HCT116 (cell line): ENCODE measurements at regions not wholly inside any gene's neighbourhood (a gene's known extent, or its start where the extent isn't known, plus 50 kb on each side); places are given as distances from the start of the nearest gene placed in this dataset.

Source experiments
- ATAC-seq: fragments of 200-7000 bp; cut with Tn5 transposase; 2 replicates; pipeline ENCODE4 v1.9.1; 2020; ENCODE audit warnings: mild to moderate bottlenecking, moderate library complexity
- BruUV-seq: library from RNA; stranded (reverse); fragments of 400-500 nt; replicated peaks from 2 replicates; lab custom pipeline; 2021; lab: Mats Ljungman, UMichigan
- CTCF ChIA-PET: fragments of 300-600 bp; sonication (Branson Sonifier 250); formaldehyde crosslinking; loops from one replicate; lab custom pipeline; 2021; ENCODE audit warnings: antibody characterized with exemption; lab: Charles Lee
- POLR2A ChIA-PET: fragments of 300-600, 350-600 bp; sonication (Branson Sonifier 250); formaldehyde crosslinking; loops from one replicate; lab custom pipeline; 2021; ENCODE audit warnings: antibody characterized with exemption; lab: Charles Lee
- RAD21 ChIA-PET, 2 experiments: fragments of 300-600 bp; sonication (Branson Sonifier 250); formaldehyde crosslinking; loops; one replicate each; lab custom pipeline; 2023; ENCODE audit warnings: low total read pairs in 2 of 2; ENCODE audit not compliant: uncharacterized antibody in 2 of 2, unreplicated experiment in 2 of 2, low non-redundant PET in 1 of 2; lab: Charles Lee
- DNase-seq: peaks from one replicate; pipeline ENCODE4 v3.0.0-alpha.2; 2010; ENCODE audit warnings: low read depth, low spot score
- H2AFZ ChIP-seq: fragments of 200-600 bp; shearing (Covaris generic), sonication (generic); 2 replicates; pipeline ENCODE4 v1.6.1; 2017; ENCODE audit warnings: low read depth, mixed run types, mixed read lengths, antibody characterized with exemption, low read length; ENCODE audit not compliant: poor library complexity, severe bottlenecking
- H3K27ac ChIP-seq: 2 replicates; pipeline ENCODE4 v1.5.1; 2012; ENCODE audit warnings: low read depth, low read length
- H3K27me3 ChIP-seq: fragments of 200-600 bp; sonication (generic); 2 replicates; pipeline ENCODE4 v1.6.1; 2016; ENCODE audit warnings: mixed run types, low read length, mixed read lengths; ENCODE audit not compliant: insufficient read depth
- H3K36me3 ChIP-seq, 2 experiments: fragments of 200-500 bp in 1 of 2; fragments of 200-600 bp in 1 of 2; sonication (Bioruptor generic) in 1 of 2; sonication (generic) in 1 of 2; 2 replicates each; pipeline versions ENCODE4 v1.5.1 to v1.6.1; 2014 to 2016; ENCODE audit warnings: low read length in 2 of 2, inconsistent platforms in 1 of 2, mixed read lengths in 1 of 2, mixed run types in 1 of 2; ENCODE audit not compliant: insufficient read depth in 2 of 2, control insufficient read depth in 1 of 2
- H3K4me1 ChIP-seq, 2 experiments: fragments of 200-600 bp in 1 of 2; sonication (generic) in 1 of 2; 2 replicates each; pipeline versions ENCODE4 v1.5.1 to v1.6.1; 2012 to 2017; ENCODE audit warnings: low read length in 2 of 2, inconsistent platforms in 1 of 2, mild to moderate bottlenecking in 1 of 2, mixed read lengths in 1 of 2, mixed run types in 1 of 2, moderate library complexity in 1 of 2; ENCODE audit not compliant: insufficient read depth in 2 of 2, control insufficient read depth in 1 of 2
- H3K4me2 ChIP-seq: fragments of 200-600 bp; sonication (generic); 2 replicates; pipeline ENCODE4 v1.6.1; 2017; ENCODE audit warnings: mixed run types, low read length, mixed read lengths
- H3K4me3 ChIP-seq, 2 experiments: fragments of 200-600 bp in 1 of 2; sonication (generic) in 1 of 2; replicated peaks in 1 of 2; 2 replicates each; pipeline ENCODE4 v1.5.1; 2011 to 2016; ENCODE audit warnings: low read length in 2 of 2, control low read depth in 1 of 2, low read depth in 1 of 2, mild to moderate bottlenecking in 1 of 2, mixed read lengths in 1 of 2, mixed run types in 1 of 2
- H3K79me2 ChIP-seq: fragments of 200-600 bp; sonication (generic); 2 replicates; pipeline ENCODE4 v1.6.1; 2017; ENCODE audit warnings: mild to moderate bottlenecking, mixed run types, low read length, moderate library complexity, mixed read lengths; ENCODE audit not compliant: insufficient read depth
- H3K9ac ChIP-seq: fragments of 200-600 bp; sonication (generic); 2 replicates; pipeline ENCODE4 v1.6.1; 2016; ENCODE audit warnings: low read length, mixed read lengths
- H3K9me2 ChIP-seq: fragments of 200-600 bp; sonication (generic), shearing (Covaris generic); 2 replicates; pipeline ENCODE4 v1.6.1; 2017; ENCODE audit warnings: mixed run types, mild to moderate bottlenecking, moderate library complexity; ENCODE audit not compliant: insufficient read depth
- H3K9me3 ChIP-seq, 2 experiments: fragments of 200-500 bp in 1 of 2; fragments of 200-600 bp in 1 of 2; sonication (Bioruptor generic) in 1 of 2; sonication (generic) in 1 of 2; 2 replicates each; pipeline ENCODE4 v1.6.1; 2014 to 2017; ENCODE audit warnings: low read length in 2 of 2, mixed read lengths in 2 of 2, inconsistent platforms in 1 of 2, low read depth in 1 of 2, mild to moderate bottlenecking in 1 of 2, mixed run types in 1 of 2, moderate library complexity in 1 of 2; ENCODE audit not compliant: control insufficient read depth in 1 of 2, insufficient read depth in 1 of 2
- H4K20me1 ChIP-seq: fragments of 200-600 bp; sonication (generic), shearing (Covaris generic); 2 replicates; pipeline ENCODE4 v1.6.1; 2017; ENCODE audit warnings: mixed run types, mild to moderate bottlenecking, moderate library complexity; ENCODE audit not compliant: insufficient read depth
- CBX3 ChIP-seq: IDR thresholded peaks from 2 replicates; pipeline ENCODE4 v1.6.1; 2012; ENCODE audit warnings: low read depth
- ELF1 ChIP-seq: IDR thresholded peaks from 2 replicates; pipeline ENCODE4 v1.6.1; 2012; ENCODE audit warnings: low read depth, borderline replicate concordance
- EZH2 ChIP-seq: fragments of 200-600 bp; sonication (generic); IDR thresholded peaks from 2 replicates; pipeline ENCODE4 v1.6.1; 2017; ENCODE audit warnings: antibody characterized with exemption, mixed run types
- FOSL1 ChIP-seq: IDR thresholded peaks from 2 replicates; pipeline ENCODE4 v1.6.1; 2012; ENCODE audit warnings: low read depth
- MAX ChIP-seq: IDR thresholded peaks from 2 replicates; pipeline ENCODE4 v1.6.1; 2012
- POLR2A ChIP-seq: IDR thresholded peaks from 2 replicates; pipeline ENCODE4 v1.7.0; 2011; ENCODE audit warnings: borderline replicate concordance; ENCODE audit not compliant: insufficient read depth, insufficient read length; ENCODE audit errors: extremely low read depth
- POLR2AphosphoS5 ChIP-seq: IDR thresholded peaks from 2 replicates; pipeline ENCODE4 v1.6.1; 2011; ENCODE audit warnings: mild to moderate bottlenecking, low read depth, low read length, moderate library complexity
- SIN3A ChIP-seq: IDR thresholded peaks from 2 replicates; pipeline ENCODE4 v1.6.1; 2012; ENCODE audit warnings: low read depth
- SP1 ChIP-seq: IDR thresholded peaks from 2 replicates; pipeline ENCODE4 v1.6.1; 2012; ENCODE audit warnings: low read depth
- SRF ChIP-seq: IDR thresholded peaks from 2 replicates; pipeline ENCODE4 v1.6.1; 2012; ENCODE audit warnings: low read depth
- TCF7L2 ChIP-seq: IDR thresholded peaks from 2 replicates; pipeline ENCODE4 v1.7.0; 2011; ENCODE audit warnings: borderline replicate concordance, inconsistent platforms; ENCODE audit not compliant: insufficient read depth, insufficient read length; ENCODE audit errors: extremely low read depth
- YY1 ChIP-seq: IDR thresholded peaks from 2 replicates; pipeline ENCODE4 v1.6.1; 2011; ENCODE audit warnings: low read length, low read depth, moderate library complexity, mild to moderate bottlenecking; ENCODE audit not compliant: insufficient replicate concordance; ENCODE audit errors: extremely low read depth
- intact Hi-C: fragments of 100-400 bp; cut with micrococcal nuclease; formaldehyde crosslinking; loops from 2 replicates; pipeline ENCODE4 v1.10.0; 2022
- TF ChIP-seq, protein P1 (sequence below): IDR thresholded peaks from 2 replicates; pipeline ENCODE4 v1.6.1; 2011; ENCODE audit warnings: mild to moderate bottlenecking, low read length, moderate library complexity; ENCODE audit not compliant: insufficient replicate concordance; ENCODE audit errors: extremely low read depth
- TF ChIP-seq, protein P2 (sequence below): IDR thresholded peaks from 2 replicates; pipeline ENCODE4 v1.6.1; 2012; ENCODE audit warnings: low read depth

- Histone ChIP-seq H3K27ac (no peak overlapping the region), H4K20me1 (no peaks in the 10 kb centered on the region), H3K9ac (no peak overlapping the region), H3K27me3 (no peaks in the 10 kb centered on the region), H3K4me1 (peaks cover 3 to 4% of the 10 kb centered on the region in 2 experiments; a peak in 2 of 4 replicates), H3K9me3 (no peaks in the 10 kb centered on the region), H3K9me2 (no peaks in the 10 kb centered on the region), H2AFZ (no peak overlapping the region), H3K4me3 (no peak overlapping the region), H3K36me3 (no peaks in the 10 kb centered on the region), H3K79me2 (no peaks in the 10 kb centered on the region), H3K4me2 (no peak overlapping the region)
- ChIA-PET POLR2A (no interaction called here), RAD21 (no interaction called here), CTCF (no interaction called here)
- no TSS peak for BruUV-seq
- intact Hi-C loops, result no loop called here
- ATAC-seq, result no peak
- no peak for DNase-seq
- TF ChIP-seq FOSL1 (no peak), ELF1 (no peak), SP1 (no peak), SIN3A (no peak), MAX (no peak), EZH2 (no peak), POLR2AphosphoS5 (no peak), TCF7L2 (no peak), CBX3 (no peak), POLR2A (no peak), YY1 (no peak), SRF (no peak)
- TF ChIP-seq, protein P1, sequence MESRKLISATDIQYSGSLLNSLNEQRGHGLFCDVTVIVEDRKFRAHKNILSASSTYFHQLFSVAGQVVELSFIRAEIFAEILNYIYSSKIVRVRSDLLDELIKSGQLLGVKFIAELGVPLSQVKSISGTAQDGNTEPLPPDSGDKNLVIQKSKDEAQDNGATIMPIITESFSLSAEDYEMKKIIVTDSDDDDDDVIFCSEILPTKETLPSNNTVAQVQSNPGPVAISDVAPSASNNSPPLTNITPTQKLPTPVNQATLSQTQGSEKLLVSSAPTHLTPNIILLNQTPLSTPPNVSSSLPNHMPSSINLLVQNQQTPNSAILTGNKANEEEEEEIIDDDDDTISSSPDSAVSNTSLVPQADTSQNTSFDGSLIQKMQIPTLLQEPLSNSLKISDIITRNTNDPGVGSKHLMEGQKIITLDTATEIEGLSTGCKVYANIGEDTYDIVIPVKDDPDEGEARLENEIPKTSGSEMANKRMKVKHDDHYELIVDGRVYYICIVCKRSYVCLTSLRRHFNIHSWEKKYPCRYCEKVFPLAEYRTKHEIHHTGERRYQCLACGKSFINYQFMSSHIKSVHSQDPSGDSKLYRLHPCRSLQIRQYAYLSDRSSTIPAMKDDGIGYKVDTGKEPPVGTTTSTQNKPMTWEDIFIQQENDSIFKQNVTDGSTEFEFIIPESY, result no peak
- TF ChIP-seq, protein P2, sequence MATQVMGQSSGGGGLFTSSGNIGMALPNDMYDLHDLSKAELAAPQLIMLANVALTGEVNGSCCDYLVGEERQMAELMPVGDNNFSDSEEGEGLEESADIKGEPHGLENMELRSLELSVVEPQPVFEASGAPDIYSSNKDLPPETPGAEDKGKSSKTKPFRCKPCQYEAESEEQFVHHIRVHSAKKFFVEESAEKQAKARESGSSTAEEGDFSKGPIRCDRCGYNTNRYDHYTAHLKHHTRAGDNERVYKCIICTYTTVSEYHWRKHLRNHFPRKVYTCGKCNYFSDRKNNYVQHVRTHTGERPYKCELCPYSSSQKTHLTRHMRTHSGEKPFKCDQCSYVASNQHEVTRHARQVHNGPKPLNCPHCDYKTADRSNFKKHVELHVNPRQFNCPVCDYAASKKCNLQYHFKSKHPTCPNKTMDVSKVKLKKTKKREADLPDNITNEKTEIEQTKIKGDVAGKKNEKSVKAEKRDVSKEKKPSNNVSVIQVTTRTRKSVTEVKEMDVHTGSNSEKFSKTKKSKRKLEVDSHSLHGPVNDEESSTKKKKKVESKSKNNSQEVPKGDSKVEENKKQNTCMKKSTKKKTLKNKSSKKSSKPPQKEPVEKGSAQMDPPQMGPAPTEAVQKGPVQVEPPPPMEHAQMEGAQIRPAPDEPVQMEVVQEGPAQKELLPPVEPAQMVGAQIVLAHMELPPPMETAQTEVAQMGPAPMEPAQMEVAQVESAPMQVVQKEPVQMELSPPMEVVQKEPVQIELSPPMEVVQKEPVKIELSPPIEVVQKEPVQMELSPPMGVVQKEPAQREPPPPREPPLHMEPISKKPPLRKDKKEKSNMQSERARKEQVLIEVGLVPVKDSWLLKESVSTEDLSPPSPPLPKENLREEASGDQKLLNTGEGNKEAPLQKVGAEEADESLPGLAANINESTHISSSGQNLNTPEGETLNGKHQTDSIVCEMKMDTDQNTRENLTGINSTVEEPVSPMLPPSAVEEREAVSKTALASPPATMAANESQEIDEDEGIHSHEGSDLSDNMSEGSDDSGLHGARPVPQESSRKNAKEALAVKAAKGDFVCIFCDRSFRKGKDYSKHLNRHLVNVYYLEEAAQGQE, result no peak
Measured at GRCh38 chr17:71869293-71869692, 251.5 kb upstream of the SOX9 start.
